Ishikawa (cell line): ENCODE measurements at regions not wholly inside any gene's neighbourhood (a gene's known extent, or its start where the extent isn't known, plus 50 kb on each side); places are given as distances from the start of the nearest gene placed in this dataset.

Source experiments
- CEBPB ChIP-seq: IDR thresholded peaks from 2 replicates; pipeline ENCODE4 v1.6.1; 2012
- REST ChIP-seq: IDR thresholded peaks from 2 replicates; pipeline ENCODE4 v1.6.1; 2012; ENCODE audit warnings: low read depth, mild to moderate bottlenecking

DNA sequence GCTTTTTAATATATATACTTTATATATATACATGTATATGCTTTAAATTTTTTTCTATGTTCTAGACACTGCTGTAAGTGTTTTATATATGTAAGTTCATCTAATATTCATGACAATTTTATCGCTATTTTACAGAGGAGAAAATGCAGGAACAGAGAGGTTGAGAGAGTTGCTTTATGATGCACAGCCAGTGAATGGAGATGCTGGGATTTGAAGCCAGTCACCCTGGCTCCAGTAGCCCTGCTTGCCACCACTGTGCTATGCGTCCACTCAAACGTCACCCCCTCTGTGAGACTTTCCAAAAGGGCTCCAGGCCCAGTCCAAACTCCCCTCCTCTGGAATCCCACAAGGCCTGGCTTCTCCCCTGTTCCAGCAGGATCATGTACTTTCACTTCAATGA, 91.0 kb upstream of the GRIK3 start:
- TF ChIP-seq CEBPB, result no peak
- TF ChIP-seq REST, result no peak
